ENCODE measurements at regions not wholly inside any gene's neighbourhood (a gene's known extent, or its start where the extent isn't known, plus 50 kb on each side); places are given as distances from the start of the nearest gene placed in this dataset.

DNA sequence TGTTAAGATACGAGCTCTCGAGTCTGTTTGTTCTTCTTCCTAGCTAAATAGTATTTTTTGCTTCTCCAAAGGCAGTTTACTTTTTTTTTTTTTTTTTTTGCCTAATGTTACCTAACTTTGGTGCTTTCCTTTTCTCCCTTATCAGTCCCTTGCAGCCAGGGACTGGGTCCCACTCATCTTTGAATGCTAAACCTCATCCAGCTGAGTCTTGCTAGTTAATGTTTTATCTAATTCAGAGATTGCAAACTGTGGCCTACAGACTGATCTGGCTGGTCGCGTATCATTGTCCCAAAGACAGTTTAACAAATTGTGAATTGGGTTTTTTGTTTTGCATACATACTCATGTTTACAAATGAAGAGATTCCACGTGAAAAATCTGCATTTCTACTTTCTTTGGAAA, 95.7 kb upstream of the EFNA5 start:
- Mint-ChIP-seq H3K4me3 (no peak overlapping the region), H3K27me3 (ENCODE audit: low read depth) (peaks cover 15% of the 10 kb centered on the region), H3K4me1 (peaks cover 24% of the 10 kb centered on the region), H3K36me3 (no peaks in the 10 kb centered on the region), H3K9me3 (no peaks in the 10 kb centered on the region), H3K27ac (no peak overlapping the region)
- no peak for DNase-seq (ENCODE audit: low spot score)
- no peak for ATAC-seq
- ChIA-PET POLR2A (interaction anchor here (0.7 kb wide), 1 partner anchor 22 kb away, joined by 4 read pairs; no protein-coding TSS in a partner anchor), CTCF (interaction anchor here (0.7 kb wide), 1 partner anchor 518 kb away, joined by 3 read pairs; no protein-coding TSS in a partner anchor)
- TF ChIP-seq CREM (CRISPR knock-in tag; IDR thresholded peaks at IDR 0.05) (no peak), TEAD1 (CRISPR knock-in tag; IDR thresholded peaks at IDR 0.05) (no peak), ZNF396 (CRISPR knock-in tag; IDR thresholded peaks at IDR 0.05; ENCODE audit: borderline replicate concordance) (no peak), RORB (CRISPR knock-in tag; IDR thresholded peaks at IDR 0.05) (no peak), ZBTB21 (CRISPR knock-in tag; IDR thresholded peaks at IDR 0.05; ENCODE audit: borderline replicate concordance) (no peak), SMAD4 (CRISPR knock-in tag; IDR thresholded peaks at IDR 0.05) (no peak)
- TF ChIP-seq, protein P1, sequence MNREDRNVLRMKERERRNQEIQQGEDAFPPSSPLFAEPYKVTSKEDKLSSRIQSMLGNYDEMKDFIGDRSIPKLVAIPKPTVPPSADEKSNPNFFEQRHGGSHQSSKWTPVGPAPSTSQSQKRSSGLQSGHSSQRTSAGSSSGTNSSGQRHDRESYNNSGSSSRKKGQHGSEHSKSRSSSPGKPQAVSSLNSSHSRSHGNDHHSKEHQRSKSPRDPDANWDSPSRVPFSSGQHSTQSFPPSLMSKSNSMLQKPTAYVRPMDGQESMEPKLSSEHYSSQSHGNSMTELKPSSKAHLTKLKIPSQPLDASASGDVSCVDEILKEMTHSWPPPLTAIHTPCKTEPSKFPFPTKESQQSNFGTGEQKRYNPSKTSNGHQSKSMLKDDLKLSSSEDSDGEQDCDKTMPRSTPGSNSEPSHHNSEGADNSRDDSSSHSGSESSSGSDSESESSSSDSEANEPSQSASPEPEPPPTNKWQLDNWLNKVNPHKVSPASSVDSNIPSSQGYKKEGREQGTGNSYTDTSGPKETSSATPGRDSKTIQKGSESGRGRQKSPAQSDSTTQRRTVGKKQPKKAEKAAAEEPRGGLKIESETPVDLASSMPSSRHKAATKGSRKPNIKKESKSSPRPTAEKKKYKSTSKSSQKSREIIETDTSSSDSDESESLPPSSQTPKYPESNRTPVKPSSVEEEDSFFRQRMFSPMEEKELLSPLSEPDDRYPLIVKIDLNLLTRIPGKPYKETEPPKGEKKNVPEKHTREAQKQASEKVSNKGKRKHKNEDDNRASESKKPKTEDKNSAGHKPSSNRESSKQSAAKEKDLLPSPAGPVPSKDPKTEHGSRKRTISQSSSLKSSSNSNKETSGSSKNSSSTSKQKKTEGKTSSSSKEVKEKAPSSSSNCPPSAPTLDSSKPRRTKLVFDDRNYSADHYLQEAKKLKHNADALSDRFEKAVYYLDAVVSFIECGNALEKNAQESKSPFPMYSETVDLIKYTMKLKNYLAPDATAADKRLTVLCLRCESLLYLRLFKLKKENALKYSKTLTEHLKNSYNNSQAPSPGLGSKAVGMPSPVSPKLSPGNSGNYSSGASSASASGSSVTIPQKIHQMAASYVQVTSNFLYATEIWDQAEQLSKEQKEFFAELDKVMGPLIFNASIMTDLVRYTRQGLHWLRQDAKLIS (CRISPR knock-in tag; IDR thresholded peaks at IDR 0.05; ENCODE audit: borderline replicate concordance) = no peak
- TF ChIP-seq, protein P2, sequence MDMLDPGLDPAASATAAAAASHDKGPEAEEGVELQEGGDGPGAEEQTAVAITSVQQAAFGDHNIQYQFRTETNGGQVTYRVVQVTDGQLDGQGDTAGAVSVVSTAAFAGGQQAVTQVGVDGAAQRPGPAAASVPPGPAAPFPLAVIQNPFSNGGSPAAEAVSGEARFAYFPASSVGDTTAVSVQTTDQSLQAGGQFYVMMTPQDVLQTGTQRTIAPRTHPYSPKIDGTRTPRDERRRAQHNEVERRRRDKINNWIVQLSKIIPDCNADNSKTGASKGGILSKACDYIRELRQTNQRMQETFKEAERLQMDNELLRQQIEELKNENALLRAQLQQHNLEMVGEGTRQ (CRISPR knock-in tag; IDR thresholded peaks at IDR 0.05) = no peak
- TF ChIP-seq, protein P3, sequence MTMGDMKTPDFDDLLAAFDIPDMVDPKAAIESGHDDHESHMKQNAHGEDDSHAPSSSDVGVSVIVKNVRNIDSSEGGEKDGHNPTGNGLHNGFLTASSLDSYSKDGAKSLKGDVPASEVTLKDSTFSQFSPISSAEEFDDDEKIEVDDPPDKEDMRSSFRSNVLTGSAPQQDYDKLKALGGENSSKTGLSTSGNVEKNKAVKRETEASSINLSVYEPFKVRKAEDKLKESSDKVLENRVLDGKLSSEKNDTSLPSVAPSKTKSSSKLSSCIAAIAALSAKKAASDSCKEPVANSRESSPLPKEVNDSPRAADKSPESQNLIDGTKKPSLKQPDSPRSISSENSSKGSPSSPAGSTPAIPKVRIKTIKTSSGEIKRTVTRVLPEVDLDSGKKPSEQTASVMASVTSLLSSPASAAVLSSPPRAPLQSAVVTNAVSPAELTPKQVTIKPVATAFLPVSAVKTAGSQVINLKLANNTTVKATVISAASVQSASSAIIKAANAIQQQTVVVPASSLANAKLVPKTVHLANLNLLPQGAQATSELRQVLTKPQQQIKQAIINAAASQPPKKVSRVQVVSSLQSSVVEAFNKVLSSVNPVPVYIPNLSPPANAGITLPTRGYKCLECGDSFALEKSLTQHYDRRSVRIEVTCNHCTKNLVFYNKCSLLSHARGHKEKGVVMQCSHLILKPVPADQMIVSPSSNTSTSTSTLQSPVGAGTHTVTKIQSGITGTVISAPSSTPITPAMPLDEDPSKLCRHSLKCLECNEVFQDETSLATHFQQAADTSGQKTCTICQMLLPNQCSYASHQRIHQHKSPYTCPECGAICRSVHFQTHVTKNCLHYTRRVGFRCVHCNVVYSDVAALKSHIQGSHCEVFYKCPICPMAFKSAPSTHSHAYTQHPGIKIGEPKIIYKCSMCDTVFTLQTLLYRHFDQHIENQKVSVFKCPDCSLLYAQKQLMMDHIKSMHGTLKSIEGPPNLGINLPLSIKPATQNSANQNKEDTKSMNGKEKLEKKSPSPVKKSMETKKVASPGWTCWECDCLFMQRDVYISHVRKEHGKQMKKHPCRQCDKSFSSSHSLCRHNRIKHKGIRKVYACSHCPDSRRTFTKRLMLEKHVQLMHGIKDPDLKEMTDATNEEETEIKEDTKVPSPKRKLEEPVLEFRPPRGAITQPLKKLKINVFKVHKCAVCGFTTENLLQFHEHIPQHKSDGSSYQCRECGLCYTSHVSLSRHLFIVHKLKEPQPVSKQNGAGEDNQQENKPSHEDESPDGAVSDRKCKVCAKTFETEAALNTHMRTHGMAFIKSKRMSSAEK (CRISPR knock-in tag; IDR thresholded peaks at IDR 0.05; ENCODE audit: borderline replicate concordance) = no peak
- TF ChIP-seq, protein P4, sequence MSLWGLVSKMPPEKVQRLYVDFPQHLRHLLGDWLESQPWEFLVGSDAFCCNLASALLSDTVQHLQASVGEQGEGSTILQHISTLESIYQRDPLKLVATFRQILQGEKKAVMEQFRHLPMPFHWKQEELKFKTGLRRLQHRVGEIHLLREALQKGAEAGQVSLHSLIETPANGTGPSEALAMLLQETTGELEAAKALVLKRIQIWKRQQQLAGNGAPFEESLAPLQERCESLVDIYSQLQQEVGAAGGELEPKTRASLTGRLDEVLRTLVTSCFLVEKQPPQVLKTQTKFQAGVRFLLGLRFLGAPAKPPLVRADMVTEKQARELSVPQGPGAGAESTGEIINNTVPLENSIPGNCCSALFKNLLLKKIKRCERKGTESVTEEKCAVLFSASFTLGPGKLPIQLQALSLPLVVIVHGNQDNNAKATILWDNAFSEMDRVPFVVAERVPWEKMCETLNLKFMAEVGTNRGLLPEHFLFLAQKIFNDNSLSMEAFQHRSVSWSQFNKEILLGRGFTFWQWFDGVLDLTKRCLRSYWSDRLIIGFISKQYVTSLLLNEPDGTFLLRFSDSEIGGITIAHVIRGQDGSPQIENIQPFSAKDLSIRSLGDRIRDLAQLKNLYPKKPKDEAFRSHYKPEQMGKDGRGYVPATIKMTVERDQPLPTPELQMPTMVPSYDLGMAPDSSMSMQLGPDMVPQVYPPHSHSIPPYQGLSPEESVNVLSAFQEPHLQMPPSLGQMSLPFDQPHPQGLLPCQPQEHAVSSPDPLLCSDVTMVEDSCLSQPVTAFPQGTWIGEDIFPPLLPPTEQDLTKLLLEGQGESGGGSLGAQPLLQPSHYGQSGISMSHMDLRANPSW (CRISPR knock-in tag; conservative IDR thresholded peaks at IDR 0.05; ENCODE audit: low read depth) = no peak
- TF ChIP-seq, protein P5, sequence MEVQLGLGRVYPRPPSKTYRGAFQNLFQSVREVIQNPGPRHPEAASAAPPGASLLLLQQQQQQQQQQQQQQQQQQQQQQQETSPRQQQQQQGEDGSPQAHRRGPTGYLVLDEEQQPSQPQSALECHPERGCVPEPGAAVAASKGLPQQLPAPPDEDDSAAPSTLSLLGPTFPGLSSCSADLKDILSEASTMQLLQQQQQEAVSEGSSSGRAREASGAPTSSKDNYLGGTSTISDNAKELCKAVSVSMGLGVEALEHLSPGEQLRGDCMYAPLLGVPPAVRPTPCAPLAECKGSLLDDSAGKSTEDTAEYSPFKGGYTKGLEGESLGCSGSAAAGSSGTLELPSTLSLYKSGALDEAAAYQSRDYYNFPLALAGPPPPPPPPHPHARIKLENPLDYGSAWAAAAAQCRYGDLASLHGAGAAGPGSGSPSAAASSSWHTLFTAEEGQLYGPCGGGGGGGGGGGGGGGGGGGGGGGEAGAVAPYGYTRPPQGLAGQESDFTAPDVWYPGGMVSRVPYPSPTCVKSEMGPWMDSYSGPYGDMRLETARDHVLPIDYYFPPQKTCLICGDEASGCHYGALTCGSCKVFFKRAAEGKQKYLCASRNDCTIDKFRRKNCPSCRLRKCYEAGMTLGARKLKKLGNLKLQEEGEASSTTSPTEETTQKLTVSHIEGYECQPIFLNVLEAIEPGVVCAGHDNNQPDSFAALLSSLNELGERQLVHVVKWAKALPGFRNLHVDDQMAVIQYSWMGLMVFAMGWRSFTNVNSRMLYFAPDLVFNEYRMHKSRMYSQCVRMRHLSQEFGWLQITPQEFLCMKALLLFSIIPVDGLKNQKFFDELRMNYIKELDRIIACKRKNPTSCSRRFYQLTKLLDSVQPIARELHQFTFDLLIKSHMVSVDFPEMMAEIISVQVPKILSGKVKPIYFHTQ (CRISPR knock-in tag; IDR thresholded peaks at IDR 0.05) = no peak

Measured in WTC11 (cell line).